ENCODE measurements at regions not wholly inside any gene's neighbourhood (a gene's known extent, or its start where the extent isn't known, plus 50 kb on each side); places are given as distances from the start of the nearest gene placed in this dataset.

- TF ChIP-seq PHF8 (conservative IDR thresholded peaks at IDR 0.05; ENCODE audit: low read depth, low read length) (no peak), RAD21 (IDR thresholded peaks at IDR 0.05 in 1 of 2, conservative IDR thresholded peaks at IDR 0.05 in 1 of 2; ENCODE audit: low read depth in 2 of 2, low read length in 2 of 2) (no peak), BACH1 (IDR thresholded peaks at IDR 0.05; ENCODE audit: low read length) (no peak), SIRT6 (IDR thresholded peaks at IDR 0.05; ENCODE audit: low read length) (no peak)
Observed at GRCh38 chr19:30626626-30626966, 254.4 kb downstream of the ZNF536 start (continued).
